HG02610 (cell line): ENCODE measurements at regions not wholly inside any gene's neighbourhood (a gene's known extent, or its start where the extent isn't known, plus 50 kb on each side); places are given as distances from the start of the nearest gene placed in this dataset.

ENCODE experiments used
- ATAC-seq: cut with Tn5 transposase; IDR thresholded peaks from one replicate; pipeline ENCODE4 v1.9.1; 2021; ENCODE audit warnings: mild to moderate bottlenecking, moderate library complexity; ENCODE audit not compliant: unreplicated experiment

DNA sequence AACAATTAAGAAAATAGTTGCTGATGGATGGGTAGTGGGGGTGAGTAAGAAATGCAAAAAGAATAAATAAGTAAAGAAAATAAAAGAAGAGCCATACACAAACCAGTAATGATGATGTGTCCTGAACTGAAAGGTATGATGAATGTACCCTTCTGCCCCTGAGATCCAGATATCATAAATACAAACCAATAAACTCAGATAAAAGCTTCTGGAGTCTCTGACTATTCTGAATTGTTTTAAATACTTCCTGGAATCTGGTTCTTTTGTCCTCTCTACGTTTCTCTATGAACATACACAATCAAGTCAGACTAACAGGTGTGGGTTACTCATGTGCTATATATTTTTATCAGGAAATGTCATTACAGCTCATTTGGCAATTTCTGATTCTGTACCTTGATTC lies 153.4 kb downstream of the PPP1R2C start:
- no peak for ATAC-seq

- no peak for ATAC-seq
Observed at GRCh38 chrX:42619068-42619467, 158.9 kb downstream of the PPP1R2C start.

- no peak for ATAC-seq
Observed at GRCh38 chrX:42616981-42617380, 161.0 kb downstream of the PPP1R2C start.

DNA sequence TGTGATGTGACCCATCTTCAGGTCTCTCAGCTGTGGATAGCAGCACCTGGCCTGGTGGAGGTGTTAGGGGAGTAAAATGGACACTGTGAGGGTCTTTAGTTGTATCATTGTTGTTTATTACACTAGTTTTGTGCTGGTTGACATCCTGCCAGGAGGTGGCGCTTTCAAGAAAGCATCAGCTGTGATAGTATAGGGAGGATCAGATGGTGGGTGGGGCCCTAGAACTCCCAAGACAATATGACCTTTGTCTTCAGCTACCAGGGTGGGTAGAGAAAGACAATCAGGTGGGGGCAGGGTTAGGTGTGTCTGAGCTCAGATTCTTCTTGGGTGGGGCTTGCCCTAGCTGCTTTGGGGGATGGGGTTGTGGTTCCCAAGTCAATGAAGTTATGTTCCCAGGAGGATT lies 162.8 kb downstream of the PPP1R2C start:
- no peak for ATAC-seq

DNA sequence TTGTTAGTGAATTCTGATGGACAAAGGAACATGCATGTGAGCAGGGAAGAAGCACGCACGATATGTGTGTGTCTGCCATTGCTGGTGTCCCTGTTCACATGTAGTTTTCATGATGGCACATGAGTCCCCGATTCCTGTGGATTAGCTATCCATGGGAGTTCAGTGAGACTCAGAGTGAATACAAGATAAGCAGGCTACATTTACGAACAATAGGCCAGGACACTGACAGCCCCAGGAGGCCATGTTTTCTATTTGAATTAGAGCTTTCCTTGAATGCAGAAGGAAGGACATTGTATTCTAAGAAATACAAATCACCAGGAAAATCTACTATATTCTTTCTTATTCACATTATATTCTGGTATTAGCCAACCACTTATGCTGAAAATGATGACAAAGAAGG lies 171.4 kb downstream of the PPP1R2C start:
- ATAC-seq = no peak

DNA sequence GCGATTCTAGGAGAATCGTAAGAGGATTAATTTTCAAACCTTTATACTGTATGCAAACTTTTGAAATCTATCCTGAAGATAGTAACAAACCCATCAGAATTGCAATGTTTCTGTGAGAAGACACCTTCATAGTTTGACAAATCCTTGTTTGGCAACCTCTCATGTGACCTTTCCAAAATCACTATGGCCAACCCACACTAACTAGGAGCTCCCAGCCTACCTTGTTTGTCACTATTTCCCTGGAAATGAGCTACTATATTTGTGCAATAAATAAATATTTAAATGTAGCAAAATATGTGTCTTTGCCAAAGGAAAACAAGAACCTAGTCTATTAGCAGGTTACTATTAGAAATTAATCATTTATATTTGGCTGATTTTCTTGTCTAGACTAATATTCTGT lies 173.7 kb downstream of the PPP1R2C start:
- ATAC-seq = no peak

DNA sequence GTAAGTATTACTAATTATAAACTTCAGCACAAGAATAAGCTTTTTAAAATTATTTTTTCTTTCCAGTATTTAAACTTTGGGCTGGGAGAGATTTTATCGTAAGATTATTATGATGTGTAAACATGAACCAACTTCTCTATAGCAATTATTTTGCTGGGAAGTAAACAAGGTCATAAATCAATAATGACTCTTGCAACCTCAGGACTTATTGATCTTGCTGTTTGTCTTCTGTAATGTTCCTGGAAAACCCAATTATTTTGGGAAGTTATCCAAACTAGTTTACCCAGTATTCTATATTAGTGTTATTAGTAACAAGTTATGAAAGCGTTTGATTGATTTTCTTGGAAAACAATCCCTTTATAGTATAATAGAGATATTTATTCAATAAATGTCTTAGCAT lies 174.9 kb downstream of the PPP1R2C start:
- ATAC-seq = no peak

- ATAC-seq = no peak
Observed at GRCh38 chrX:42602566-42602965, 175.4 kb downstream of the PPP1R2C start.

- ATAC-seq = no peak
Observed at GRCh38 chrX:42602136-42602535, 175.8 kb downstream of the PPP1R2C start.

DNA sequence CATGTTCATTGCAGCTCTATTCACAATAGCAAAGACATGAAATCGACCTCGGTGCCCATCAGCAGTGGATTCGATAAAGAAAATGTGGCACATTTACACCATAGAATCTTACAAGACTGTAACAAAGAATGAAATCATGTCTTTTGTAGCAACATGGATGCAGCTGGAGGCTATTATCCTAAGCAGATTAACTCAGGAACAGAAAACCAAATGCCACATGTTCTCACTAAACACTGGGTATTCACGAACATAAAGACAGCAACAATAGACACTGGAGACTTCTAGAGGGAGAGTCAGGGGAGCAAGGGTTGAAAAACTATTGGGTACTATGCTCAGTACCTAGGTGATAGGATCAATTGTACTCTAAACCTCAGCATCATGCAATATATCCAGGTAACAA lies 180.5 kb downstream of the PPP1R2C start:
- no peak for ATAC-seq

DNA sequence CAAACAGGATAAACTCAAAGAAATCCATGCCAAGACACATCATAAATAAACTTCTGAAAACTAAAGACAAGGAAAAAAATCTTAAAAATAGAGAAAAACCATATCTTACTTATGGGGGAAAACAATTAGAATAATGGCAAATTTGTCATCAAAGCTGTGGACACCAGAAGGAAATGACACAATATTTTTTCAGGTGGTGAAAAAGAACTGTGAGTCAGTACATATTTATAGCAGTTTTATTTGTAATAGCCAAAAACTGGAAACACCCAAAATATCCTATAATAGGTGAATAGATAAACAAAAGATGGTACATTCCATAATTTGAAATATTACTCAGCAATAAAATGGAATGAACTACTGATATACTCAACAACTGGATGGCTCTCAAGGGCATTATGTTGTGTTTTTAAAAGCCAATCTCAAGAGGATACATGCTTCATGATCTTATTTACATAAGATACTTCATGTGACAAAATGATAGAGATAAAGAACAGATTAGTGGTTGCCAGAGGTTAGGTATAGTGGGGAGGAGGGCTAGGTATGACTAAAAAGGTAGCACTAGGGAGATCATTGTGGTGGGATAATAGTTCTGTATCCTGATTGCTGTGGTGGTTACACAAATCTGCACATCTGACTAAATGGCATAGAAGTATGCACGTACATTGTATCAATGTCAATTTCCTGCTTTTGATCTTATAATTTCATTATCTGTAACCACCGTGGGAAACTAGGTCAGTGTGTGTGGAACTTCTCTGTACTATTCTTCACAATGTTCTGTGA lies 191.9 kb downstream of the PPP1R2C start:
- no peak for ATAC-seq

GRCh38 chrX:42577936-42578470 lies 200.0 kb downstream of the PPP1R2C start:
- ATAC-seq = no peak

DNA sequence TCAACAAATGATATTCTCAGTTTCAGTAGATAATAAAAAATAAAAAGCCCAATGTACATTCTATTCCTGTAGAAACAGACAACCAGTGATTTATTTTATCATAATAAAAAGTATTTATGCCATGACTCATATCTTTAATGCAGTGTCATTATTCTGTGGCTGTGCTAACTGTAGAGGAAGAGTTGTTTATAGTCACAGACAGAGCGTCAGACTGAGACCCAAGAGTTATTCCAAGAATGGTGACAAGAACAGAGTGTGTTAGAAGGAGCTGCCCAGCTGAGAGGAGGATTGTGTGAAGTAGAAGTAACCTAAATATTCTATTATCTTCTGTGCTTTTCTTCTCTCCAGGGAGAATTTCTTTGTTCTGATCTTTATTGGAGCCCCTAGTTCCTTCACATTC lies 210.7 kb downstream of the PPP1R2C start:
- ATAC-seq = no peak

DNA sequence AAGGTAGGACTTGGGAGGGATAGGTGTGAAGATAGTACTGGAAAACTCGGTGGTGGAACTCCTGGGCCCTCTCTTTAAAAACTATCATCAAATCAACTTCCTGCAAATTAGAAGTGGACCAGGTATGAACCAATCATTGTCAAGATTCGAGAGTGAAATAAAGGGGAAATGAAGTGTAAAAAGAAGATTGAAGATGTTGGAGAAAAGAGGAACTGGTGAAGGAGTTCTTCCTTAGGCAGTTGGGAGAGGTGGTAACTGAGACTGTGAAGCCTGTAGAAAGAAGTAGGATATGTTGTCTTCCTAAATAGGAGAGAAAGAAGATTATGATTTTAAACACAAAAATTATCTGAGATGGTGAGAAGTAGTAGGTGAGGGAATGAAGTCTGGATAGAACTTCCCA lies 212.2 kb downstream of the PPP1R2C start:
- ATAC-seq = no peak

- no peak for ATAC-seq
Observed at GRCh38 chrX:42546800-42547199, 231.2 kb downstream of the PPP1R2C start.

GRCh38 chrX:42544883-42545282 lies 233.1 kb downstream of the PPP1R2C start:
- no peak for ATAC-seq

DNA sequence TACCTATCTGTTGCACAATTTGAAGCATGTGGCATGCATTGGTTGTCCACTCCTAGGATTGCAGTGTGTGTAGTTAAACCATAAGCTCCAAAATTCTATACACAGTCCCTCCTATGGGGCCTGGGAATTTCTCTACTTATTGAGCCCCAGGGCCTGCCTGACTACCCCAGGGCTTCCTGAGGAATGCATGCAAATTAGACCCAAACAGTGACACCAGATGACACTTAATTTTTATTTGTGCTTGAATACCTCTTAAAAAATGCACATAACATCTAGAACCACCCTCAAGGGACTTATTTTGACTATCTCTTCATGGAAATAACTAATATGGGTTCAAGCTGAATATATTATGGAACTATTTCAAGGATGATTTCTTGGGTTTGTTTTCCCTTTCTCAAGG lies 236.4 kb downstream of the PPP1R2C start:
- no peak for ATAC-seq

DNA sequence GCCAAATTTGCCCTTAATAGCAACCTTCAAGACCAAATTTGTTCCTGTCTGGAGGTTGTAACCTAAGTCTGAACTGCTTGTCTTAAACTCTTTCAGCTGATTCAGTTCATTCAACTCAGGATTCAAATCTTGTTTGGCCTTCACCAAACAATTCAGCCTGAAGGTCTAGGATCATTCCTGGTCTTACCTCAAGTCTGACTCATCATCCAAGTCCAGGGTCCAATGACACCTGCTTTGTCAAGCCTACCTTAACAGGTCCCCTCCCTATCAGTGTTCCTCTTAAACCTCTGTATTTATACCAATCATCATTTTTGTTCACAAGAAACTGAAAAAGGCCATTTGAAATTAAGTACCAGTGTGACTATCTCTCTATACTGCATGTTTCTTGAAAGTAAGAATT lies 237.8 kb downstream of the PPP1R2C start:
- no peak for ATAC-seq

GRCh38 chrX:42538405-42538804 lies 239.6 kb downstream of the PPP1R2C start:
- no peak for ATAC-seq

- ATAC-seq = no peak
Observed at GRCh38 chrX:42536286-42536685, 241.7 kb downstream of the PPP1R2C start.

- ATAC-seq = no peak
Observed at GRCh38 chrX:42535233-42535632, 242.7 kb downstream of the PPP1R2C start.

- no peak for ATAC-seq
Observed at GRCh38 chrX:42533761-42534160, 244.2 kb downstream of the PPP1R2C start.

- no peak for ATAC-seq
Observed at GRCh38 chrX:42531441-42531840, 246.5 kb downstream of the PPP1R2C start.
